SK-N-SH treated with all-trans-retinoic acid at 6 μM for 48 hours (cell line): ENCODE measurements at regions not wholly inside any gene's neighbourhood (a gene's known extent, or its start where the extent isn't known, plus 50 kb on each side); places are given as distances from the start of the nearest gene placed in this dataset.

Experiments used
- ARNTL ChIP-seq: fragments of 450-650 bp; formaldehyde crosslinking; IDR thresholded peaks from 2 replicates; pipeline ENCODE4 v1.5.0; 2020; ENCODE audit warnings: low read depth, mild to moderate bottlenecking, moderate library complexity, borderline replicate concordance
- CREB5 ChIP-seq: fragments of 250-450 bp; sonication (Bioruptor Pico); IDR thresholded peaks from 2 replicates; pipeline ENCODE4 v1.5.1; 2020; ENCODE audit warnings: low read depth, mild to moderate bottlenecking, moderate library complexity
- CSDC2 ChIP-seq: fragments of 250-450 bp; sonication (Bioruptor Pico); IDR thresholded peaks from 2 replicates; pipeline ENCODE4 v1.5.0; 2020; ENCODE audit warnings: mild to moderate bottlenecking, moderate library complexity
- PATZ1 ChIP-seq: fragments of 250-450 bp; sonication (Bioruptor Pico); IDR thresholded peaks from 2 replicates; pipeline ENCODE4 v1.8.0; 2020; ENCODE audit warnings: mild to moderate bottlenecking, moderate library complexity, borderline replicate concordance
- RARB ChIP-seq: fragments of 250-450 bp; sonication (Bioruptor Pico); IDR thresholded peaks from 2 replicates; pipeline ENCODE4 v1.8.0; 2021; ENCODE audit warnings: mild to moderate bottlenecking, moderate library complexity
- TCF4 ChIP-seq: fragments of 250-450 bp; sonication (Bioruptor Pico); IDR thresholded peaks from 2 replicates; pipeline ENCODE4 v1.8.0; 2021; ENCODE audit warnings: mild to moderate bottlenecking, moderate library complexity, borderline replicate concordance
- ZFP30 ChIP-seq: fragments of 450-650 bp; formaldehyde crosslinking; IDR thresholded peaks from 2 replicates; pipeline ENCODE4 v1.5.0; 2022; ENCODE audit warnings: mild to moderate bottlenecking, moderate library complexity
- ZNF565 ChIP-seq: fragments of 450-650 bp; formaldehyde crosslinking; conservative IDR thresholded peaks from 2 replicates; pipeline ENCODE4 v1.5.0; 2020; ENCODE audit warnings: low read depth, mild to moderate bottlenecking, moderate library complexity

GRCh38 chr12:63226792-63227463 is 75.9 kb upstream of the AVPR1A start:
- TF ChIP-seq ARNTL (CRISPR knock-in tag) (no peak), TCF4 (CRISPR knock-in tag) (no peak), ZFP30 (CRISPR knock-in tag) (no peak), ZNF565 (CRISPR knock-in tag) (no peak), RARB (no peak), PATZ1 (no peak), CREB5 (no peak), CSDC2 (CRISPR knock-in tag) (no peak)
